ENCODE measurements at regions not wholly inside any gene's neighbourhood (a gene's known extent, or its start where the extent isn't known, plus 50 kb on each side); places are given as distances from the start of the nearest gene placed in this dataset.

DNA sequence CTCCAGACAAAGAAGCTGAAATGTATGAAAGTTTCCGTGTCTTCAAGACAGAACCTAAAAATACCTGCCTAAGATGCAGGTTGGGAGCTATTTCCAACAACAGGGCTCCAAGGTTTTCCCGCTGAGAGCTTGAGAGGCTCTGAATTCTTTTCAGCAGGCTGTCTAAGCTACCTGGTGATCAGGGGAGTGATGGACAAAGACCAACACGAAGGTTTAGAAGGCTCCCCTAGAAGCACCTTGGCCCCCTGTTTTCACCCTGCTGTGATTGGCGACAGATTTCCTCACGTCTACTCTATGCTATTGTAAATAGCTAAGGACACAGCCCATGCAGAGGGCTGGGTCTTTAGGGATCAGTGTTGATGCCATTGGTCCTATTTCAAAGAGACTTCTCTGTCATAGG is 275.2 kb upstream of the SALL1 start:
- Histone ChIP-seq H3K9ac (no peak overlapping the region), H3K36me3 (ENCODE audit: control insufficient read depth, insufficient read depth, low read length) (no peaks in the 10 kb centered on the region), H3K9me3 (ENCODE audit: control insufficient read depth, low read length) (no peaks in the 10 kb centered on the region), H3K4me1 (no peaks in the 10 kb centered on the region), H3K4me3 (ENCODE audit: low read depth, low read length) (no peak overlapping the region), H2AFZ (no peak overlapping the region), H3K27ac (no peak overlapping the region), H3K27me3 (ENCODE audit: control insufficient read depth, insufficient read depth, low read length) (no peaks in the 10 kb centered on the region), H3K79me2 (no peaks in the 10 kb centered on the region), H3K4me2 (ENCODE audit: low read length) (no peak overlapping the region)
- TF ChIP-seq, protein P1, sequence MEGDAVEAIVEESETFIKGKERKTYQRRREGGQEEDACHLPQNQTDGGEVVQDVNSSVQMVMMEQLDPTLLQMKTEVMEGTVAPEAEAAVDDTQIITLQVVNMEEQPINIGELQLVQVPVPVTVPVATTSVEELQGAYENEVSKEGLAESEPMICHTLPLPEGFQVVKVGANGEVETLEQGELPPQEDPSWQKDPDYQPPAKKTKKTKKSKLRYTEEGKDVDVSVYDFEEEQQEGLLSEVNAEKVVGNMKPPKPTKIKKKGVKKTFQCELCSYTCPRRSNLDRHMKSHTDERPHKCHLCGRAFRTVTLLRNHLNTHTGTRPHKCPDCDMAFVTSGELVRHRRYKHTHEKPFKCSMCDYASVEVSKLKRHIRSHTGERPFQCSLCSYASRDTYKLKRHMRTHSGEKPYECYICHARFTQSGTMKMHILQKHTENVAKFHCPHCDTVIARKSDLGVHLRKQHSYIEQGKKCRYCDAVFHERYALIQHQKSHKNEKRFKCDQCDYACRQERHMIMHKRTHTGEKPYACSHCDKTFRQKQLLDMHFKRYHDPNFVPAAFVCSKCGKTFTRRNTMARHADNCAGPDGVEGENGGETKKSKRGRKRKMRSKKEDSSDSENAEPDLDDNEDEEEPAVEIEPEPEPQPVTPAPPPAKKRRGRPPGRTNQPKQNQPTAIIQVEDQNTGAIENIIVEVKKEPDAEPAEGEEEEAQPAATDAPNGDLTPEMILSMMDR (IDR thresholded peaks at IDR 0.05), result no peak

- H2AFZ ChIP-seq, result no peak overlapping the region
- H3K4me2 ChIP-seq (ENCODE audit: low read length), result no peak overlapping the region
- no peak overlapping the region for H3K27ac ChIP-seq
- H3K79me2 ChIP-seq, result no peaks in the 10 kb centered on the region
- no peaks in the 10 kb centered on the region for H3K36me3 ChIP-seq (ENCODE audit: control insufficient read depth, insufficient read depth, low read length)
- no peaks in the 10 kb centered on the region for H3K9me3 ChIP-seq (ENCODE audit: control insufficient read depth, low read length)
- H3K4me1 ChIP-seq, result no peaks in the 10 kb centered on the region
- TF ChIP-seq, protein P1 (IDR thresholded peaks at IDR 0.05), result no peak
- H3K4me3 ChIP-seq (ENCODE audit: low read depth, low read length), result no peak overlapping the region
- no peaks in the 10 kb centered on the region for H3K27me3 ChIP-seq (ENCODE audit: control insufficient read depth, insufficient read depth, low read length)
- no peak overlapping the region for H3K9ac ChIP-seq
Measured at GRCh38 chr16:51420247-51420646, 269.2 kb upstream of the SALL1 start.

DNA sequence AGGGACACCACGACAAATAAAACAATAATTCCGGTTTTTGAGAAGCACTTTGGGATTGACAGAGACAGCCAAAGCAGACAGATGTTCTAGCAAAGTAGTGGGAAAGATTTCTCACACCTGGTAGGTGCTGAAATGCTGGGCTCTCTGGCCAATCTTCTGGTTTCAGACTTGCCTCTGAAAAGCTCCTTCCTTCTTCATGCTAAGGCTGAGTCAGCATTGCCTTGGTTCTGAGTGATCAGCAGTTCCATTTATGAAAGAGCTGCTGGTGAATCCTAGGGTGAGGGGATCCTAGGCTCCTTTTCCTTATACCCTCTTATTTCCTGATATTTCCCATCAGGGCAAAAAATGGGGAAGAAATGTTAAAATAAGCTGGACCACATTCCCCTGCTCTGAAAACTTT is 268.7 kb upstream of the SALL1 start:
- Histone ChIP-seq H3K4me3 (ENCODE audit: low read depth, low read length) (no peak overlapping the region), H2AFZ (no peak overlapping the region), H3K36me3 (ENCODE audit: control insufficient read depth, insufficient read depth, low read length) (no peaks in the 10 kb centered on the region), H3K27me3 (ENCODE audit: control insufficient read depth, insufficient read depth, low read length) (no peaks in the 10 kb centered on the region), H3K79me2 (no peaks in the 10 kb centered on the region), H3K9me3 (ENCODE audit: control insufficient read depth, low read length) (no peaks in the 10 kb centered on the region), H3K9ac (no peak overlapping the region), H3K27ac (no peak overlapping the region), H3K4me1 (no peaks in the 10 kb centered on the region), H3K4me2 (ENCODE audit: low read length) (no peak overlapping the region)
- TF ChIP-seq, protein P1 (IDR thresholded peaks at IDR 0.05), result no peak

DNA sequence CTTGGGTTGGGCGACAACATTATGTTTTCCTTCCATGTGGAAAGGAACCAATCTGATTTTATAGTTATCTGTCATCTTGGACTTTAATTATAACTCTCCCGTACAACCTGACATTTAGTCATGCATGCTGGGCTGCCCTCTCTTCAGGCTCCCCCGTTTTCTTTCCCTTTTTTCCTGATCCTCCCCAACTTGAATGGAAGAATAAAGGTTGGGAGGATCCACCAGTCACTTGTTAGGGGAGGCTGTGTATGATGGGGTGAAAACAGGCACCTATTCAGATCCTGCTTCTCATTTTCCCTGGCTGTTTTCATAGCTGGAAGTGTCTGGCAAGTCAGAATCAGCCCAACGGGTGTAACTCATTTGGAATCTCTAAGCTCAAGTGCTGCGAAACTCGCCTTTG is 267.2 kb upstream of the SALL1 start:
- no peaks in the 10 kb centered on the region for H3K36me3 ChIP-seq (ENCODE audit: control insufficient read depth, insufficient read depth, low read length)
- no peaks in the 10 kb centered on the region for H3K9me3 ChIP-seq (ENCODE audit: control insufficient read depth, low read length)
- no peak overlapping the region for H3K9ac ChIP-seq
- TF ChIP-seq, protein P1 (IDR thresholded peaks at IDR 0.05), result no peak
- H3K27ac ChIP-seq, result no peak overlapping the region
- no peak overlapping the region for H2AFZ ChIP-seq
- H3K4me1 ChIP-seq, result no peaks in the 10 kb centered on the region
- H3K4me2 ChIP-seq (ENCODE audit: low read length), result peak overlapping the region; percentile 11
- no peaks in the 10 kb centered on the region for H3K79me2 ChIP-seq
- H3K27me3 ChIP-seq (ENCODE audit: control insufficient read depth, insufficient read depth, low read length), result no peaks in the 10 kb centered on the region
- no peak overlapping the region for H3K4me3 ChIP-seq (ENCODE audit: low read depth, low read length)

- H3K4me2 ChIP-seq (ENCODE audit: low read length), result no peak overlapping the region
- H3K9me3 ChIP-seq (ENCODE audit: control insufficient read depth, low read length), result no peaks in the 10 kb centered on the region
- no peak overlapping the region for H3K9ac ChIP-seq
- TF ChIP-seq, protein P1 (IDR thresholded peaks at IDR 0.05), result no peak
- H3K27me3 ChIP-seq (ENCODE audit: control insufficient read depth, insufficient read depth, low read length), result no peaks in the 10 kb centered on the region
- H3K4me3 ChIP-seq (ENCODE audit: low read depth, low read length), result no peak overlapping the region
- H3K4me1 ChIP-seq, result no peaks in the 10 kb centered on the region
- H3K36me3 ChIP-seq (ENCODE audit: control insufficient read depth, insufficient read depth, low read length), result no peaks in the 10 kb centered on the region
- no peaks in the 10 kb centered on the region for H3K79me2 ChIP-seq
- H2AFZ ChIP-seq, result no peak overlapping the region
- no peak overlapping the region for H3K27ac ChIP-seq
Measured at GRCh38 chr16:51416926-51417325, 265.9 kb upstream of the SALL1 start.
